Osteoblast (primary cell): ENCODE measurements at regions not wholly inside any gene's neighbourhood (a gene's known extent, or its start where the extent isn't known, plus 50 kb on each side); places are given as distances from the start of the nearest gene placed in this dataset.

Experiments
- DNase-seq: peaks from one replicate; pipeline ENCODE4 v3.0.0; 2011; ENCODE audit warnings: low spot score, mixed read lengths; ENCODE audit not compliant: insufficient read length; ENCODE audit errors: missing footprints
- H2AFZ ChIP-seq: 2 replicates; pipeline ENCODE4 v1.6.0; 2011; ENCODE audit warnings: mild to moderate bottlenecking, low read length
- H3K27ac ChIP-seq: 2 replicates; pipeline ENCODE4 v1.5.1; 2011; ENCODE audit warnings: mild to moderate bottlenecking, low read depth, low read length, moderate library complexity
- H3K27me3 ChIP-seq: 2 replicates; pipeline ENCODE4 v1.6.0; 2012; ENCODE audit warnings: mild to moderate bottlenecking, control low read depth, inconsistent platforms, low read length, moderate library complexity; ENCODE audit not compliant: insufficient read depth
- H3K36me3 ChIP-seq: 2 replicates; pipeline ENCODE4 v1.5.1; 2011; ENCODE audit warnings: mild to moderate bottlenecking, low read length, control low read depth, moderate library complexity; ENCODE audit not compliant: insufficient read depth
- H3K4me1 ChIP-seq: 2 replicates; pipeline ENCODE4 v1.5.1; 2011; ENCODE audit warnings: mild to moderate bottlenecking, low read length, control low read depth, moderate library complexity; ENCODE audit not compliant: insufficient read depth
- H3K4me2 ChIP-seq: 2 replicates; pipeline ENCODE4 v1.6.0; 2011; ENCODE audit warnings: mild to moderate bottlenecking, low read length; ENCODE audit not compliant: insufficient read depth
- H3K4me3 ChIP-seq: fragments of 200-600 bp; sonication (generic); 3 replicates; pipeline ENCODE4 v1.5.1; 2012; ENCODE audit warnings: mild to moderate bottlenecking, low read length, inconsistent platforms; ENCODE audit not compliant: insufficient read depth
- H3K79me2 ChIP-seq: 2 replicates; pipeline ENCODE4 v1.6.0; 2012; ENCODE audit warnings: mild to moderate bottlenecking, low read length, control low read depth, inconsistent platforms; ENCODE audit not compliant: insufficient read depth
- H3K9me3 ChIP-seq: 2 replicates; pipeline ENCODE4 v1.5.1; 2011; ENCODE audit warnings: low read depth, low read length, control low read depth
- H4K20me1 ChIP-seq: 2 replicates; pipeline ENCODE4 v1.6.0; 2012; ENCODE audit warnings: mild to moderate bottlenecking, low read length, control low read depth; ENCODE audit not compliant: insufficient read depth
- CTCF ChIP-seq: IDR thresholded peaks from 2 replicates; pipeline ENCODE4 v1.5.1; 2011; ENCODE audit warnings: mild to moderate bottlenecking, low read depth, low read length, moderate library complexity; ENCODE audit errors: extremely low read depth

- H3K27ac ChIP-seq = no peak overlapping the region
- no peaks in the 10 kb centered on the region for H3K36me3 ChIP-seq
- H4K20me1 ChIP-seq = no peaks in the 10 kb centered on the region
- DNase-seq = no peak
- TF ChIP-seq CTCF = no peak
- no peaks in the 10 kb centered on the region for H3K79me2 ChIP-seq
- no peak overlapping the region for H2AFZ ChIP-seq
- no peaks in the 10 kb centered on the region for H3K9me3 ChIP-seq
- no peaks in the 10 kb centered on the region for H3K4me1 ChIP-seq
- H3K27me3 ChIP-seq = no peaks in the 10 kb centered on the region
- no peak overlapping the region for H3K4me3 ChIP-seq
- no peak overlapping the region for H3K4me2 ChIP-seq
These were observed 709.1 kb downstream of the FAT4 start for GRCh38 chr4:126023896-126024295.

- Histone ChIP-seq H3K4me3 (no peak overlapping the region), H3K79me2 (no peaks in the 10 kb centered on the region), H2AFZ (no peak overlapping the region), H3K27me3 (no peaks in the 10 kb centered on the region), H3K27ac (no peak overlapping the region), H4K20me1 (no peaks in the 10 kb centered on the region), H3K4me2 (no peak overlapping the region), H3K4me1 (no peaks in the 10 kb centered on the region), H3K36me3 (no peaks in the 10 kb centered on the region), H3K9me3 (no peaks in the 10 kb centered on the region)
- TF ChIP-seq CTCF = no peak
- no peak for DNase-seq
These were observed 712.8 kb downstream of the FAT4 start for GRCh38 chr4:126027601-126028000.

GRCh38 chr4:126028876-126029275 is 714.1 kb downstream of the FAT4 start:
- Histone ChIP-seq H3K4me1 (no peaks in the 10 kb centered on the region), H3K9me3 (no peaks in the 10 kb centered on the region), H4K20me1 (no peaks in the 10 kb centered on the region), H3K36me3 (no peaks in the 10 kb centered on the region), H3K4me2 (no peak overlapping the region), H3K4me3 (no peak overlapping the region), H3K27me3 (no peaks in the 10 kb centered on the region), H2AFZ (no peak overlapping the region), H3K79me2 (no peaks in the 10 kb centered on the region), H3K27ac (no peak overlapping the region)
- no peak for DNase-seq
- no peak for TF ChIP-seq CTCF

- H3K4me2 ChIP-seq = no peak overlapping the region
- H4K20me1 ChIP-seq = no peaks in the 10 kb centered on the region
- H3K4me3 ChIP-seq = no peak overlapping the region
- no peaks in the 10 kb centered on the region for H3K4me1 ChIP-seq
- no peak overlapping the region for H3K27ac ChIP-seq
- no peaks in the 10 kb centered on the region for H3K27me3 ChIP-seq
- H3K9me3 ChIP-seq = no peaks in the 10 kb centered on the region
- no peaks in the 10 kb centered on the region for H3K36me3 ChIP-seq
- no peak overlapping the region for H2AFZ ChIP-seq
- no peaks in the 10 kb centered on the region for H3K79me2 ChIP-seq
- no peak for DNase-seq
- no peak for TF ChIP-seq CTCF
These were observed 722.5 kb downstream of the FAT4 start for GRCh38 chr4:126037231-126037630.
